Activated CD8-positive, alpha-beta memory T cell treated with anti-CD3 and anti-CD28 coated beads, Interleukin-2, amount 50 U/mL, for 4 hours (primary cell): ENCODE measurements at regions not wholly inside any gene's neighbourhood (a gene's known extent, or its start where the extent isn't known, plus 50 kb on each side); places are given as distances from the start of the nearest gene placed in this dataset.

Experiments
- DNase-seq: peaks from one replicate; pipeline ENCODE4 v3.0.0-alpha.2; 2020

GRCh38 chr9:90300611-90301276 is 341.9 kb downstream of the DIRAS2 start:
- DNase-seq = no peak

DNA sequence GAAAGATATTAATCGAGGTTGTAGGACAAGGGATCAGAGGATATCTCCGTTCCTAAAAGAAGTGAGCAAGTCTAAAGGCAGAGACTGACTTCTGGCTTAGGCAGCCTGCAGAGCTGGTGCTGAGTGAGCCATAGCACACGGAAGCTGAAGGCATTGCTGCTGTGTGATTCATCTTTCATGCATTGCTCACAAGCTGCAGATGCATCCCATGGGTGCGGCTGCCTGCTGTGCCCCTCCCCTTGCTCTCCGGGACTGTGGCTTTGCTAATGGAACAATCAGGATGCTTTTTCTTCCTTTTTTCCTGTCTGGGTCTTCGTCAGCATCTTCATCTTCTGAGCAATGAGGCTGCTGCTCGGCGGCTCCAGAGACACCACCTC is 341.4 kb downstream of the DIRAS2 start:
- DNase-seq = no peak

GRCh38 chr9:90303655-90304054 is 339.0 kb downstream of the DIRAS2 start:
- no peak for DNase-seq

- DNase-seq = no peak
Measured at GRCh38 chr9:90306158-90306557, 336.5 kb downstream of the DIRAS2 start.

DNA sequence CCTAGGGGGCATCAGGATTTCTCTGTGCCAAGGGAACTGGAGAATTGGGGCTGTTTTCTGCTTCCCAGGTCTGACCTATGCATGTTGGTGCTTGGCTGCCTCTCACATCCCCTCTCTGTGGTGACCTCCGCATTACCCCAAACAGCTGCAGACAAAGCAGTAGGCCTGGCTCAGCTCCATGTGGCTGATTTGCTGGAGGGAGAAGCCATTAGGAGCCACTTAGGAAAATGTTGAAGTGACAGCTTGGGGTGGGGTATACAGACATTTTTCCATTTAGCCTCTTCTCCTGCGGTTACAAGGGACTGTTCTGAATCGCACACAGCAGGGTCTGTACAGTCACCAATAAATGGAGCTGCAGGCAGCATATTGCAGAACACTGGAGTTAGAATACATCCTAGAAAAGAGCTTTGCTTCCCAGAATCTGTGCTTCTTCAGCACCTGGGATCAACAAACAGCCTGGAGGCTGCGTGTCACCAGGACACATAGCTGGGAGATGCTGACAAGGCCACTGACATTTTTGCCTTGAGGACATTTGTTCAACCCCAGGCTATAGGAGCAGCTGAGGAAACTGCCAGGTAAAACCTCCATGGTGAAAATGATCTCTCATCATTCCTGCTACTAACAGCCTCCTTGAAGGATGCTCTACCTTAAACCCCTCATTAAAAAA is 335.3 kb downstream of the DIRAS2 start:
- DNase-seq = no peak

GRCh38 chr9:90307891-90308290 is 334.7 kb downstream of the DIRAS2 start:
- no peak for DNase-seq

- no peak for DNase-seq
Measured at GRCh38 chr9:90308691-90309090, 333.9 kb downstream of the DIRAS2 start.

DNA sequence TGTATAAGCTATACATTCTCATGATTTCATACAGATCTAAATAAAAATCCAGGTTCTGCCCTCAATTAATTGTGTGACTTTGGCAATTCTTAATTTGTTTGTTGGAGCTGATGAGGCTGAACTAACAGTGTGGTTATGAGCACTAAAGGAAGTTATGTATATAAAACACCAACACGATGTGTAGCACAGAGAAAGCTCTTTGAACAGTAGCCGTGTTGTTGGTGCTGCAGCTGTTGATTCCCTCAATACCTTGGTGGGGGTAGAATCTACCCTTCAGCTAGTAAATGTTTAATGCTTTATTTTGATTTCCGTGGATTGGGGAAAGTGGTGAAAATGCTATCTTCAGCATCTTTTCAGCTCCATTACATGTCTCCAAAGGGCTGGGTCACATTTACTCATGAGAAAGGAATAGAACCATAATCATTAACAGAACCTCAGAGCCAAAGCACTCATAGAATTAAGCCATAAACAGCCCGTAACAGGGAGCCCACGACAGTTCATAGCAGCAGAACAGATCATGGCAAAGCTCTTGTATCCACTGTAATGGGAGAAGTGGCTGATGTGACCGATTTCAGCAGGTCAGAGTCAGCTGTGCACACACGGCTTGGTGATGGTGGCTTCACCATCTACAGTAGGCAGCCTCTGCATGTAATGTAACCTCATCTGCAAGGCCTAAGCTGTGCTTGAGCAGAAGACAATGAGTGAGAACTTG is 332.7 kb downstream of the DIRAS2 start:
- DNase-seq = no peak

- no peak for DNase-seq
Measured at GRCh38 chr9:90310521-90310876, 332.1 kb downstream of the DIRAS2 start.

GRCh38 chr9:90311811-90312210 is 330.8 kb downstream of the DIRAS2 start:
- no peak for DNase-seq

DNA sequence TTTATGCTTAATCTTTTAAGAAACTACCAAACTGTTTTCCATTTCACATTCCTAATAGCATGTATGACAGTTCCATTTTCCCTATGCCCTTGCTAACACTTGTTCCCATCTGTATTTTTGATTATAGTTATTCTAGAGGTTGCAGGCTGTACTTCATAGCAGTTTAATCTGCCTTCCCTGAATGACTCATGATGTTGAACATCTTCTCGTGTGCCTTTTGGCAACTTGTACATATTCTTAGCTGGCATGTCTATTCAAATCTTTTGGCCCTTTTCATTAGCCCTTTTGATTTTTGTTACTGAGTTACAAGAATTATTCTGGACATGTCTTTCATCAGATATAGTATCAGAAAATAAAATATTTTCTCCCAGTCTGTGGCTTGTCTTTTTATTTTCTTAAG is 320.3 kb downstream of the DIRAS2 start:
- no peak for DNase-seq

- DNase-seq = no peak
Measured at GRCh38 chr9:90325913-90326653, 316.5 kb downstream of the DIRAS2 start.

- no peak for DNase-seq
Measured at GRCh38 chr9:90330231-90330630, 312.4 kb downstream of the DIRAS2 start.

GRCh38 chr9:90331826-90332575 is 310.6 kb downstream of the DIRAS2 start:
- DNase-seq = no peak

DNA sequence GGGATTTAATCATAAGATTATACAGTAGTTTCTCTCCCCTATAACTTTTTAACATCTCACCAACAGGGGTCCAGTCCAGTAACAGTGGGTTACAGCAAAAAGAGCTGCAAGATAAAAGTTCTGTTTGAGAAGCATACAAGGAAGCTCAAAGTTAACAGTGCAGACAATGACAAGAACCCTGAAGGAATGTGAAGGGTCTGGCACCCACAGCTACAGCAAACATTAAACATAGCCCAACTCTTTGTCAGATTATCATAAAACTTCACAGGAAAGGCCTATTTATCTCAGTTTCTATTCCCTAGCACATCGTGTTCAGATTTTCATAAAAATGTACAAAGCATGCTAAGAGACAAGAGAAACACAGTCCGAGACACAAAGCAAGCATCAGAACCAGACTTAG is 309.4 kb downstream of the DIRAS2 start:
- DNase-seq = no peak

GRCh38 chr9:90340421-90340820 is 302.2 kb downstream of the DIRAS2 start:
- no peak for DNase-seq

DNA sequence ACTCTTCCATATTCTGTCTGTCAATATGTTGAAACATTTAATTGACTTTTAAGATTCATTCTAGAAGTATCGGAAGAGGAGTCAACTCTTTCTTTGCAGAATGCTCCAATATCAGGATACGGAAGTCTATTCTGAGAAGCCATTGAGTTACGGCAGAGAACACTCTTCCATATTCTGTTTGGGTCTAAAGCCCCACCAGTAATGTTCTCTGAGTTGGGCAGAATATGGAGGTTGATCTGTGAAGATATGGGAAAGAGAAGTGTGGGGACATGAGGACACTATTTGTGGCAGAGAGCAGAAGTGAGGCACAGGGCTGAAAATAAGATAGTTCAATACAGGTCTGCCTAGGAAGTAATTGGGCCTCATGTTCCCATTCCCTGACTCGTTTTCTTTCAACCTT is 300.0 kb downstream of the DIRAS2 start:
- no peak for DNase-seq

GRCh38 chr9:90343366-90343765 is 299.3 kb downstream of the DIRAS2 start:
- DNase-seq = no peak

DNA sequence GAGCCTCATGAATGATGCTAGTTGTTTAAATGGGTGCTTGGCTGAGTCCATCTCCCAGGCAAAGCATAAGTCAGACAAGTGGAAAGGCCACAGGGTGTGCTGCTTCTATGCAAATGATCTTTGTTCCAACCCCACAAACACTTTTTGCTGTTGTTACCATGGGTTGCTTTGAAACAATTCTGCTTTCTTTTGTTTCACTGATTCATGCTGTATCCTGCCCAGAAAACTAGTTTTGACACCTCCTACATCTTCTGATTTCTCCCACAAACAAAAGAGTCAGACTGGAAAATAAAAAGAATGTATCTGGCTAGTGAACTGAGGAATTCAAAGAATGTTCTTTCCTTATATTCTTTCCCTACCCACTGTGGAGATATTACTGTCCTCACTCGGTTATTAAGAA is 298.6 kb downstream of the DIRAS2 start:
- no peak for DNase-seq

GRCh38 chr9:90365666-90366065 is 277.0 kb downstream of the DIRAS2 start:
- DNase-seq = no peak

DNA sequence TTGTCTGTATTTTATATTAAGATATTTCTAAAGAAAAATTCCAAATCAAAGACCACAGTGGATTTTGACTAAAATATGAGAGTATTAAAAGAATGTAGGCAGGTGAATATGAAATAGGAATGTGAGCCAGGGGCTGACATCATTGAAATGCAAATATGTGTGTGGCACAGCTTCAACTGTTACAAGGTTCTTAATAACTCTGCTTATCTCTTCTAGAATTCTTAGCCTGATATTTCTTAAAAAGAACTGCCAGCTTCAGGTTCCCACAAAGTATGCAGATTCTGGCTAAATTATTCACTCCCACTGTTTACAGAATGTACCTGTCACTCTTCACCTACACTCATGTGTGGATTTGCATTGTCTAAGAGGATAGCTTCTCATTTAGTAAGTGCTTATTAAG is 274.4 kb downstream of the DIRAS2 start:
- no peak for DNase-seq

- DNase-seq = no peak
Measured at GRCh38 chr9:90368928-90369327, 273.7 kb downstream of the DIRAS2 start.

GRCh38 chr9:90379771-90380170 is 262.9 kb downstream of the DIRAS2 start:
- DNase-seq = no peak
